Inferior parietal cortex (tissue), 1 donor: ENCODE measurements at regions not wholly inside any gene's neighbourhood (a gene's known extent, or its start where the extent isn't known, plus 50 kb on each side); places are given as distances from the start of the nearest gene placed in this dataset.
"Not testable (repeated sequence)": the region's sequence is repeated elsewhere in the genome, so short reads cannot be mapped to it uniquely, and the experiment has no call there.

Source experiments
- DNase-seq: peaks from one replicate; pipeline ENCODE4 v3.0.0-alpha.2; 2016; ENCODE audit errors: extremely low spot score

- DNase-seq, result no peak
Measured at GRCh38 chr6:16825784-16826183, 64.5 kb upstream of the ATXN1 start.

GRCh38 chr6:16824845-16825685 is 63.8 kb upstream of the ATXN1 start:
- DNase-seq, result no peak

GRCh38 chr6:16823718-16824352 is 62.6 kb upstream of the ATXN1 start:
- DNase-seq, result no peak

- no peak for DNase-seq
Measured at GRCh38 chr6:16822975-16823717, 61.9 kb upstream of the ATXN1 start.

GRCh38 chr6:16822529-16822928 is 61.3 kb upstream of the ATXN1 start:
- no peak for DNase-seq

- no peak for DNase-seq
Measured at GRCh38 chr6:16821834-16822264, 60.6 kb upstream of the ATXN1 start.

GRCh38 chr6:16820262-16820661 is 59.0 kb upstream of the ATXN1 start:
- DNase-seq, result not testable (repeated sequence)

GRCh38 chr6:16819752-16820151 is 58.5 kb upstream of the ATXN1 start:
- DNase-seq, result peak; percentile 11

- DNase-seq, result no peak
Measured at GRCh38 chr6:16818992-16819626, 57.8 kb upstream of the ATXN1 start.

- no peak for DNase-seq
Measured at GRCh38 chr6:16817594-16817993, 56.3 kb upstream of the ATXN1 start.

GRCh38 chr6:16816891-16817290 is 55.6 kb upstream of the ATXN1 start:
- DNase-seq, result no peak

GRCh38 chr6:16812993-16813392 is 51.7 kb upstream of the ATXN1 start:
- no peak for DNase-seq

- no peak for DNase-seq
Measured at GRCh38 chr6:16811277-16811979, 50.2 kb upstream of the ATXN1 start.
